Esophagus muscularis mucosa (tissue), 4 donors: ENCODE measurements at regions not wholly inside any gene's neighbourhood (a gene's known extent, or its start where the extent isn't known, plus 50 kb on each side); places are given as distances from the start of the nearest gene placed in this dataset.

Experiments
- EP300 ChIP-seq: sonication (generic); formaldehyde crosslinking; IDR thresholded peaks from one replicate; pipeline ENCODE4 v1.6.1; 2017; ENCODE audit warnings: antibody characterized with exemption
- POLR2AphosphoS5 ChIP-seq, 2 donors: sonication (generic); formaldehyde crosslinking; IDR thresholded peaks; one replicate each; pipeline ENCODE4 v1.6.1; 2017; ENCODE audit warnings: antibody characterized with exemption in 2 of 2
- TF ChIP-seq, protein P1 (sequence below), 3 experiments: fragments of 200-600 bp in 2 of 3; fragments of 450-650 bp in 1 of 3; sonication (generic) in 2 of 3; IDR thresholded peaks; one replicate each; pipeline ENCODE4 v1.5.1; 2017 to 2019; ENCODE audit warnings: antibody characterized with exemption in 3 of 3, mild to moderate bottlenecking in 2 of 3, moderate library complexity in 1 of 3

DNA sequence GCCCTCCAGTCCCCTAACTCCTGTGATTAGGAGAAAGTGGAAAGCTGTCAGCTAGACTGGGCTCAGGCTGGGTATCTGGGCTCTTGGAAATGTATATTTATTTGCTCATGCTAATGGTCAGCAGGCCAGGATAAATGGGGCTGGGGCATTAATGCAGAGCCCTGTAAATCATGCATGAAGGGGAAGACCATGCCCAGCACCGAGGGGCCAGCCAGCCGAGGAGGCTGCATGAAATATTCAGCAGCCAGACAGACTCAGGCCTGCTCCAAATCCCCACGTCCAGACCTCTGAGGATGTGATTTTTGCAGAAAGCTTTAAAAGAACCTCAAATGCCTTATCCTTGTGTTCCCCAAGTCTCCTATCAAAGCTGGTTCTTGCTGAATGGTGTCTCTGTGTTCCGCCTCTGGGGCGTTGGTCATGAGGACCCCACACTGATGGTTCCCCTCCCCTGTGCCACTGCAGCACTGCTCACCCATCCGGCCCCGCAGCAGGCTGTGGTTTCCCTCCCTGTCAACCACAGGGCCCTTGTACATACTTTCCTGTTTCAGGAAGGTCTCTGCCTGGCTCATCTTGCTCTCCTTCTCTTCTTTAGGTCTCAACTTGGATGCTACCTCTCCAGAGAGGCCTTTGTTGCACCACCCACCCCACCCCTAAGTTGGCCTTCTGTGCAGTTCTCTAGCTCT lies 358.4 kb downstream of the CDH26 start:
- TF ChIP-seq POLR2AphosphoS5 (IDR thresholded peaks at IDR 0.05) (no peak), EP300 (no peak)
- TF ChIP-seq, protein P1, sequence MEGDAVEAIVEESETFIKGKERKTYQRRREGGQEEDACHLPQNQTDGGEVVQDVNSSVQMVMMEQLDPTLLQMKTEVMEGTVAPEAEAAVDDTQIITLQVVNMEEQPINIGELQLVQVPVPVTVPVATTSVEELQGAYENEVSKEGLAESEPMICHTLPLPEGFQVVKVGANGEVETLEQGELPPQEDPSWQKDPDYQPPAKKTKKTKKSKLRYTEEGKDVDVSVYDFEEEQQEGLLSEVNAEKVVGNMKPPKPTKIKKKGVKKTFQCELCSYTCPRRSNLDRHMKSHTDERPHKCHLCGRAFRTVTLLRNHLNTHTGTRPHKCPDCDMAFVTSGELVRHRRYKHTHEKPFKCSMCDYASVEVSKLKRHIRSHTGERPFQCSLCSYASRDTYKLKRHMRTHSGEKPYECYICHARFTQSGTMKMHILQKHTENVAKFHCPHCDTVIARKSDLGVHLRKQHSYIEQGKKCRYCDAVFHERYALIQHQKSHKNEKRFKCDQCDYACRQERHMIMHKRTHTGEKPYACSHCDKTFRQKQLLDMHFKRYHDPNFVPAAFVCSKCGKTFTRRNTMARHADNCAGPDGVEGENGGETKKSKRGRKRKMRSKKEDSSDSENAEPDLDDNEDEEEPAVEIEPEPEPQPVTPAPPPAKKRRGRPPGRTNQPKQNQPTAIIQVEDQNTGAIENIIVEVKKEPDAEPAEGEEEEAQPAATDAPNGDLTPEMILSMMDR (IDR thresholded peaks at IDR 0.05): no peak
